D341Med (cell line): ENCODE measurements at regions not wholly inside any gene's neighbourhood (a gene's known extent, or its start where the extent isn't known, plus 50 kb on each side); places are given as distances from the start of the nearest gene placed in this dataset.
"Not testable (repeated sequence)": the region's sequence is repeated elsewhere in the genome, so short reads cannot be mapped to it uniquely, and the experiment has no call there.

Experiments used
- DNase-seq: peaks from one replicate; pipeline ENCODE4 v3.0.0; 2012; ENCODE audit warnings: low spot score

DNA sequence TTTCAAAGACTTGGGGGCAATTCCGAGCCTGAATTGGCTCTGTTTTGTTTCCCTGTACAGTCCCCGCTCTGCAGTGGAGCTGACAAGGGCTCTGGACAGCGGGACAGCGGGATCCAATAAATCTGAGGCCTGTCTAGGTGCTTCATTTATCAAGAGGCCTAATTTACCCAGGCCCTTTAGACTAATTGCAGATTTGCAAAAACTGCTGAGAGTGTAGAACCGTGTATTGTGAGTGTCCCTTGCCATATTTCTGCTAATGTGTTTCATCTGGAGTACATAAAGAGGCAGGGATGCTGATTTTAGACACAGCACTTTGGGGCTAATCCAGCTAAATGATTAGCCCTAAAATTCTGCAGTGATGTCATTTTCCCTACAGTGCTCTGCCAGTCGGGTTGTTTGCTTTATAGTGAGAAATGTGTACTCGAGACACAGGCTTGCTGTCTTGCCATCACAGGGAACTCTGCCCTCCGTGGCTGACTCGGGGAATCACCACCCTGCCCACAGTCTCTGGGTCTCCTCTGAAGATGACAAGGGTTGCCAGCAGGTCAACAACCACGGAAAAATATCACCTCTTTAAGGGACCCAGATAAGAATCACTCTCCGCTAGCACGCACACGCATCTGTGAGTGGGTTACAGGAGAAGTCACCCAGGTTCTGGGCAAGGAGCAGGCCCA, 592.0 kb downstream of the BNC2 start:
- DNase-seq = no peak

DNA sequence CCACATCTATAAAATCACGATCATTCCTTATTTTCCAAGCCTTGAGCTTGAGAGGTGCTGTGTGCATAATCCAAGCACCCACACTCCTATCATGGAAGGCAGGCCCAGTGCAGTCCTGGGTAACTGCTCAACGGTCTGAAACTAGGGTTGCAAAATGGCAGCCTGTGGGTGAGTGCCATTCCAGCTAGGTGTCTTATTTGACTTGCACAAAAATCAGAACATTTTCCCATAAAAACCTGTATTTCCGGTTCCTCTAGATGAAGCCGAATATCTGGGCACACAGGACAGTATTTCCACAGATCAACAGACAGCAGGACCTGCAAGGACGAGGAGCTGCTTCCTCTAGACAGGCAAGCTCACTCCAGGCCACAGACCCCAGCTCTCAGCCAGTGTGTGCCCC, 588.8 kb downstream of the BNC2 start:
- DNase-seq = no peak

DNA sequence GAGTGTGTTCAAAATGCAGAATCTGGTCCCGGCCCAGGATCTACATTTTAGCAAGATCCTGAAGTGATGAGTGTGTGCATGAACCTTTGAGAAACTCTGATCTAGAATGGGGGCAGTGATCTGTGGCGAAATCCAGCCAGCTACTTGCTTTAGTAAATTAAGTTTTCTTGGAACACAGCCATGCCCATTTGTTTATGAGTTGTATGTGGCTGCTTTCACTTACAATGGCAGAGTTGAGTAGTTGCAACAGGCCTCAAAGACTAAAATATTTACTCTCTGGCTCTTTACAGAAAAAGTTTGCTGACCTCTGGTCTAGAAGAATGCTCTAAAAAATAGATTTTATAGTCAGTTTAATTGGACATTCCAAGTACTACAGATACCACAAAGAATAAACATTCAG, 588.3 kb downstream of the BNC2 start:
- no peak for DNase-seq

DNA sequence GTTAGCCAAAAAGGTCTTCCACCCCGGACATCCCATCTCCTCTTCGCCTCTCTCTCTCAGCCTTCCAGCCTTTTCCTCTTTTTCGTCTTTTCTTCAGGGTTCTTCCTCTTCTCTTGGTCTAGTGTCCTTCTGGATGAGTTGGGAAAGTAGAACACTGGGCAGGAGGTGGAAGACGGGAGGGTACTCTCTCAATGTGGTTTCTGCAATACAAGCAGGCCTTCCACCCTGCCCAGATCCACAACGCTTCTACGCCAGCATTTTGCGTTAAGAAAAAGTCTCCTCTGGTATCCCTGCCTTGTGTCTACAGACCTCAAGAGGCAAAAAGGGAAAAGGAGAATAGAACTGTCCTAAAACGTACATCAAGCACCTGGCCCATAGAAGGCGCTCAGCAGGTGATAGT, 587.8 kb downstream of the BNC2 start:
- no peak for DNase-seq

DNA sequence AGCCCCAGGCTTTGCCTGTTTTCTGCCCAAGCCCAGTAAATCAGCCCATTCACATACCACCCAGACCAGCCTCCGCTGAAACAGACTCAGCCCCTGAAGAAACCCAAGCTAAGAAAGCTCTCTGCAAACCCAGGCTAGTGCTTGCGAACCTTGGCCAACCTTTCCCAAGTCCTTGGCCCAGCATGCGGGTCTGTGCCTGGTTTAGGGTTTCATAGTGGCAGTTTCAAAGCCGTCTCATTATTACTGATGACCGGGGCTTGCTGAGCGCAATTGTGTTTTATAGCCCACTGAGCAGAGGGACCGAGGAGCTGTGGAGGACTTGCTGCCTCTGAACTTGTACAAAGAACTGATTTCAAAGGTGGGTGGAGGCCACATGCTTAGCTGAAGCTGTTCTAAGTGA, 584.3 kb downstream of the BNC2 start:
- DNase-seq = no peak

DNA sequence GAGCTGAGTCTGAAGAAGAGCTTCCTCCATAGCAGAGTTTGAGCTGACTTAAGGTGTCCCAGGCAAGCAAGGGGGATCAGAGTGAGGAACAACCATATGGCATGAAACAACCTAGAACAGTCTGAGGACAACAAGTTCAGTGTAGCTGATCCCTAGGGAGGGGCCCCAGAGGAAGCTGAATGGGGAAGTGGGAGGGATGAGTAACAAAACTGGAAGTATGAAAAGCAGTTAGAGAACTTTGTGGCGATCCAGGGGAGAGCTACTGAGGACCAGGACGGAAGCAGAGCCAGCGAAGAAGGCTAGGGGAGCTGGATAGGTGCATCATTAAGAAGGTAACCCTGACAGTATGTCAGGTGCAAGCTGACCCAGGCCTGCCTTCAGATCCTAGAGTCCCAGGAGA, 580.8 kb downstream of the BNC2 start:
- no peak for DNase-seq

DNA sequence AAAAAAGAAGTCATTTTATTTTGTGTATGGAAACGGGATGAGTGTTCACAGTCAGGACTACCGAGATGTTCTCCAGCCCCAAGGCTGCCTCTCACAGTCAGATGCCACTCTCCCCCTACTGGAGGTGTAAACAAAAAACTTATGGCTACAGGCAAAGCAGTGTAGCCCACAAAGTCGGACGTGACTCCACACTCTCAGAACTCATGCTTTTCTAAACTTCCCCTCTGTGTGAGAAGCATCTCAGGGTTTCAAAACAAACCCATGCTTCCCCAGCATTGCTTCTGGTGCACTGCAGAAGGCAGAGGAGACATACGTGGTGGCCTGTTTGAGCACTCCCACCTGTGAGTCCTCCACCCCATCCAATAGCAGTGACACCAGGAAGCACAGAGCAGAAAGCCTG, 580.3 kb downstream of the BNC2 start:
- no peak for DNase-seq

DNA sequence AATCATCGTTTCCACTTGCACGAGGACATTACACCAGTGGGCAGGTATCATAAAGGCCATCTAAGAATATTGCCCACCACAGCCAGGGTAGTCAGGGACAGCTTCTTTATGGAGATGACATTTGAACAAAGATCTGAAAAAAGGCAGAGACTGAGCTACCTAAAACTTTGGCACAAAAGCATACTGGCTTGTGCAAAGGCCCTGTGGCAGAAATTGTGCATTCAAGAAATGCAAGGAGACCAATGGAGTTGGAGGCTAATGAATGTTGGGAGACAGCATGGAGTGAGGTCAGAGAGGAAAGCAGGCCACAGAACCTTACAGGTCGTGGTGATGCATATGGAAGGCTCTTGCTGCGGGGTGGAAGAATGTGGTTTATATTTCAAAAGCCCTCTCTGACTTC, 578.5 kb downstream of the BNC2 start:
- no peak for DNase-seq

DNA sequence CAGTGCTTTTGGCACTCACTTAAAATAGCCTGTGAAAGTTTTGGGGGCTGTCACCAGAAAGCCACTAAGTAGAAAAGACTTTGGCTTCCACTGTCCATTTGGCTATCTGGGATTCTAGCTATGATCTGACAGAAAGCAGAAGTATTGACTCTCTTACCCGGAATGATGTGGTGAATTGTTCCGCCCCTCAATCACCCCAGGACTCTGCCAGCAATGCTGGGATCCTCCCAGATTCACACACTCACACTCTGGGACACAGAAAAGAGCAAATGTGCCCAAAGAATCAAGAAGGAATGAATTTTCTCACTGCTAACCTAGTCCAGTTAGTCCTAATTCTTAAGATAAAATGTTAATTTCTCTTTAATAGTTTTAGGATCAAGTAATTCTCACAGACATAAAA, 576.9 kb downstream of the BNC2 start:
- DNase-seq = no peak

DNA sequence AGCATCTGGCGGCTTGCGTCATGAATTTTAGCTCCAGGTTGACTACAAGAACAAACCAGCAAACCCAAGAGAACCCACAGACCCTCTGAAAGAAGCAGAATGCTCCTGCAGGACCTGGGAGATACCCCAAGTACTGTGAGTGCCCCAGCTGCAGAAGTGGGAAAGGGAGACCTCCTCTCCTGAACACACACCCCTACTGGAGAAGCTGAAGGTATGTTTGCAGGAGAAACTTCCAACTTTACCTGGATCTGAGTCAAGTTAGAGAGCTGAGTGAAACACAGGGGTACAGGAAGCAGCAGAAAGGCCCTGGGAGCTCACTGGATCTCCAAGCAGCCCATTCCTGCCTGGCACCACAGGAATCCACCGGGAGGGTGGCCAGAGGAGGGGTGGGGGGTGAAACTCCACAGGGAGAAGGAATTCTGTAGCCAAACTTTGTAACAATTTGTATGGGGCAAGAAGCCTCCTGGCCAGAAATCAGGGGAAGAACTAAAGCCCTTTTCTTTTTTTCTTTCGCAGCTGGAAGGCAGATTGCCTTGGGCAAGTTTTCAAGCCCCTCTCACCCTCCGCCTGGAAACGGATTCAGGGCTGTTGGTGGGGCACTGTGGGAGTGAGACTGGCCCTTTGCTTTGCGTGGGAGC, 576.2 kb downstream of the BNC2 start:
- DNase-seq = no peak

DNA sequence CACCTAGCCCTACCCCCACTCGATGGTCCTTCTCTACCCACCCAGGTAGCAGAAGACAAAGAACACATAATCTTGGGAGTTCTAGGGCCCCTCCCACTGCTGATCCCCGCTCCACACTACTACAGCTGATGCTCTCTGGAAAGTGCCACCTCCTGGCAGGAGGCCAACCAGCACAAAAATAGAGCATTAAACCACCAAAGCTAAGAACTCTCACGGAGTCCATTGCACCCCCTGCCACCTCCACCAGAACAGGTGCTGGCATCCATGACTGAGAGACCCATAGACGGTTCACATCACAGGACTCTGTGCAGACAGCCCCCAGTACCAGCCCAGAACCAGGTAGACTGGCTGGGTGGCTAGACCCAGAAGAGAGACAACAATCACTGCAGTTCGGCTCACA, 575.5 kb downstream of the BNC2 start:
- DNase-seq = not testable (repeated sequence)

DNA sequence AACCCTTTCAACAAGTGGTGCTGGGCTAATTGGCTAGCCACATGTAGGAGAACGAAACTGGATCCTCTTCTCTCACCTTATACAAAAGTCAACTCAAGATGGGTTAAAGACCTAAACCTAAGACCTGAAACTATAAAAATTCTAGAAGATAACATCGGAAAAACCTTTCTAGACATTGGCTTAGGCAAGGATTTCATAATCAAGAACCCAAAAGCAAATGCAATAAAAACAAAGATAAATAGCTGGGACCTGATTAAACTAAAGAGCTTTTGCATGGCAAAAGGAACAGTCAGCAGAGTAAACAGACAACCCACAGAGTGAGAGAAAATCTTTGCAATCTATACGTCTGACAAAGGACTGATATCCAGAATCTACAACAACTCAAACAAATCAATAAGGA, 571.1 kb downstream of the BNC2 start:
- not testable (repeated sequence) for DNase-seq

DNA sequence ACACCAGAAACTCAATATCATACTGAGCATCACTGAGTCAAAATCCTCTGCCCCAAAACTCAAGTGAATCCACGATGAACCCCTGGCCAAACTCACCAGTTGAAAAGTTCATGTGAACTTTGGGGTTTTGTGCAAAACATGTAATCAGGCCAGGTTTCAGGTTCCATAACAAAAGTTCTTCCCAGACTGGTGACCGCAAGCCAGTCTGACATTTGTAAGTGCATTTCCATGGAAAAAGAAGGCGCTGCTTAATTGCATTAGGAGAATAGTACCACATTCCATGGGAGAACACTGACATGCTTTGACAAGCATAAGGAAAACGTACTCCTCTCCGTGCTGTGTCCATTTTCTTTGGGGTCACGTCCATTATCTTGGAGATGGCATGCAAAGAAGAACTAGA, 567.0 kb downstream of the BNC2 start:
- DNase-seq = no peak

DNA sequence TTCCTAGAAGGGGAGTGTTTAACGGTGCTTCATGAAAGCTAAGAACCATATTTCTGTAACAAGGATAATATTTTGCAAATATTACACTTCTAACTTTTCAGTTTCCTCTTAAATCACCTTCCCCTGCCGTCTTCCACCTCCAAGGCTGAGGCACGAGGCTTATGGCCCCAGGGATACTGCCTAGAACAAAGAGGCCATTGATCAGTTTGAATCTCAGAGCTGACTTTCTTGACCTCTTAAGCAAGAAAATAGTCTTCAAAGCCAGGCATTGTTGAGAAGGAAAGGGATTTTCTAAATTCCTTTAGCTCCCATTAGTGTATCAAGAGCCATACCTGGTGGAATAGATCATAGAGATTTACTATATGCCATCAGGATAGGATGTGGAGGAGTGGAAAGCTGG, 566.2 kb downstream of the BNC2 start:
- DNase-seq = no peak

DNA sequence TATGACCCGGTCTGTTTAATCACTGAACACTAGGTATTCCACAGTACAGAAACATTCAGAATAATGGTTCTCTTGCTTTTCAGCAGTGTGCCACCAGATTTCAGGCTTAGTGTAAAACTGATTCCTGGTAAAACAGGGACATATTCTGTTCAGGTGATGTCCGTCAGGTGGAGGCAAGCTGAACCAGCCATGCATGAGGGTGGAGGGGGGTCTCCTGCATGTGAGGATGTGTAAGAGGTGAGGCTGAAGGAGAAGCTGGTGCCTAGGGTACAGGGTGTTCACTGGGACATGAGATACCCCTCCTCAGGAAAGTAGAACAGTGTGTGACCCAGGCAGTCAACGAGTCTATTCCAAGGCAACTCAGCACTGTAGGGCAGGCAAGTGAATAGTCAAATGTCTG, 563.9 kb downstream of the BNC2 start:
- DNase-seq = no peak

DNA sequence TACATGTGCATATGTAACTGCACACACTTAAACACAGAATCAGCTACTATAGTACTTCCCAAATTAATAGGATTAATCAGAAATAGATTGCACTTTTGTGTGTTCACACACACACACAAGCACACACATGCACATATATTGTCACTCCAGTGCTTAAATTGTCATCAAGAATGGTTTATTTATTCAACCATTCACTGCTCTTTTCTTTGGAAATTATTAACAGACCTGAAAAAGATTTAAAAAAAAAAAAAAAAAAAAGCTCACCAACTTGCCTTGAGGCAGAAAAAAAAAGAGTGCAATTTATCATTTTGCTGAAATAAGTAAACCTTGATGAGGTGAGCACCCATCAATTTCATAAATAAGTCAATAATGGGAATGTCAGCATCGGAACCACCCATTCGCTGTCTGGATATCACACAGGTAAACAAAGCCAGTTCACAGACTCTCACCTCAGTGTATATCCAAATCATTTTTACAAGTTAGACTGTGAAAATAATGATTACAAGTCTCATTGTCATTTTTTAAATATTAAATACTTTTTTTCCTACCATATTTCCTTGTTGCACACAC, 562.8 kb downstream of the BNC2 start:
- DNase-seq = no peak

DNA sequence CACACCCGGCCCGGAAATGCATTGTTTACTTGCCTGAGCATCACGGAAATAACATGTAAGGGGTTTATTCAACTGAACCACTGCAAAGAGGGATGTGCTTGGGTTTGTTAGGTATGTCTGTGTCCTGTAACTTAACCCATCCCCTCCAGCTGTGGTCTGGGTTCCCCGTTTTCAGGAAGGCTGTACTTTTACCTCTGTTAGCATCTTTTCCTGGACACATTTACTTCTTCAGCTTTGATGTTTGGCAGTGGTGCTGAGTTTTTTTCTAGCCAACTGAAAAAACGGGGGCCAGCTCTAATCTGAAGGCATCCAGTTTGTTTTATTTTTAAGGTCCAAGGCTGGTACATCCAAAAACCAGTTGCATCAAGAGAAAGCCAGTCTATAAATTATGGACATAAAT, 561.8 kb downstream of the BNC2 start:
- no peak for DNase-seq

DNA sequence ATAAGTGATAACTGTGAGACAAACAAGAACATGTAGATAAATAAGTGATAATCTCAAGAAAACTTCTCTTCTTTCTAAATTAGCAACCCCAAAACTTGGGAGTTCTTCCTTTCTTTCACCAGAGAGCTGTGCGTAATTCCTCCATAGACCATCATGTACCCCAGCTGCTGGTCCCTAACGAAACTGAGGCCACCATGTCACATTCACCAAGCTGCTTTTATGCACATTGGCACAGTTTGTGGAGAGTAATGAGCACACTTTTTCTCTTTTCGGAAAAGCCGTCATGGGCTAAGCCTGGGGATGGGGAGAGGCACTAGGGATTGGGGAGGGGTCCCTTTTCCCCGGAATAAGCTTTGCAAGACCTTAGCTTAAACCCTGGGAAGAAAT, 561.4 kb downstream of the BNC2 start:
- no peak for DNase-seq

DNA sequence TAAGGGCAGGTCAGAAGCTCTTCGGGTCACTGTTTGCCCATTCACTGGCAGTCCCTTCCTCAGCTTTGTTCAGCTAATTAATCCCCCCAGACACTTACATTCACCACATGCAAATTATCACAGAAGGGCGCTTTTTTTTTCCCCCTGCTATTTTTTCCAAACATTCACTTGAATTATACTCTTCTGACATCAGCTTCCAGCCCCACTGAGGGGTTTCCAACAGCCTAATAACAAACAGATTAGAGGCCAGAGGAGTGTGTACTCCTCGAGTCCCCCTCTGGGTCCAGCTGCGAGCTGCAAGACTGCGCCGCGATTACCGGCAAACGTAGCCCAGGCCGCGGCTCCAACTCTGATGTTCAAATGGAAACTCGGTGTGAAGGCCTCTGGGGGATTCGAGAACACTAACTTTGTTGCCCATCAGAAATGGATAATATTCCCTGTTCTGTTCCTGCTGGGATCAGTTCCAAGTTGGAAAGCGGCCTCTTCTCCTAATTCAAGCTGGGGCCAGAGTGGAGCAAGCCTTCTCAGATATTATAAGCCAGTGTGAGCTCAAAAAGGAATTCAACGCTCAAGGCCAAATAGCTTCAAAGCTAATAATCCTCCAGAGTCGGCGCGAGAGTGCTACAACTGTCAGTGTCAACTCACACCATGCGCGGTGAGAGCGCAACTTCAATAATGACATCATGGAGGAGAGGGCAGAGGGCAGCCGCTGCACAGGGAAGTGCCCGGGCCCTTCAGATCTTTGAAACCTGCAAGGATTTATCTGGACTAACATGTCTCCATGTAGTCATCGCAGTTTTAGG, 560.8 kb downstream of the BNC2 start:
- no peak for DNase-seq

DNA sequence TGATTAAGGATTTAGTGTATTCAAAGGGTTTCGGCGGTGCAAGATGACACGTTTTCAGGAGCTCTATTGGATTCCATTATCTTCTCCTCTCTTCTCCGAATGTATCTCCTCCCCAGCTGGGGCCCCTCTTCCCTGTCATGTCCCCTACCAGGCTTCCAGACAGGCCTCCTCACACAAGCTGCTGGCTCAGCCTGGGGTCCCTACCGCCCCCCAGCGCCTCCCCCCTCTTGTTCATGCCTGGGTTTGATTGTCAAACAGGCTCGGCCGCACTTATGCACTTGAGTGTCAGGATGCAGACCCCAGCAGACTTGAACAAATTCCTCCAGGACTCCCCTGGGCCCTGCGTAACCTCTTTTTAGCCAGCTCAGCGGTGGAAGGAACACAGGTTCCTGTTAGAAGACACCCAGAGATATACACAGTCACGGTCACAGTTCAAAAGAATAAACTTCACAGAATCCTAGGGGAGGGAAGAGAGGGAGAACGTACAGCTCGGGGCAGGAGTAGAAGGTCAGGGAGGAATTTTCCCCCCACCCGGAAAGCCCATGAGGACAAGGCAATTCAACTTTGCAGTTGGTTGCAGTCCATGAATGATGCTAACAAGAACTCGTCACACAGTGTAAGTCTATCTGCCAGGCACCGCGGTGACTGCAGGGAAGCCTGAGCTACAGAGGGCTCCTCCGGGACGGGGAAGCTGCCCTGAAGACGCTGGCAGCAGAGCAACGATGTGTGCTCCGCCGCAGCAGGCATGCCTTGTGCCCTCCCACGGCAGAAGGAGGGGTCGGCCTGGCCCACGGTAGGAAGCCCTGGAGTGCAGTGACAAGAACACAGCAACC, 560.0 kb downstream of the BNC2 start:
- no peak for DNase-seq

DNA sequence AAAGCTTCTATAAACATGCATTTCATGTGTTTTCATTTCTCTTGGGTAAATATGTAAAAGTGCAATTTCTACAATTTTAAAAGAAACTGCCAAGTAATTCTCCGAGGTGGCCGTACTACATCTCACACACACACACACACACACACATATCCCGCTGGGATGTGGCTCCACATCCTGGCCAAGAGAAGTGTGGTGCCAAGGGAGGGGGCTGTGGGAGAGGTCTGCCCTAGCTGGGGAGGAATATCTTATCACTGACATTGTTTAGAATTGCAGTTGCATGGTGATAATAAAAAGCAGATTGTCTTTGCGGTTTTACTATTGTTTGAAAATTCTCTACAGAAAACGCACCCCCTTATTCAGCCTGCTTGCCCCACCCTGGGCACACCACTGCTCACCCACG, 558.4 kb downstream of the BNC2 start:
- no peak for DNase-seq

DNA sequence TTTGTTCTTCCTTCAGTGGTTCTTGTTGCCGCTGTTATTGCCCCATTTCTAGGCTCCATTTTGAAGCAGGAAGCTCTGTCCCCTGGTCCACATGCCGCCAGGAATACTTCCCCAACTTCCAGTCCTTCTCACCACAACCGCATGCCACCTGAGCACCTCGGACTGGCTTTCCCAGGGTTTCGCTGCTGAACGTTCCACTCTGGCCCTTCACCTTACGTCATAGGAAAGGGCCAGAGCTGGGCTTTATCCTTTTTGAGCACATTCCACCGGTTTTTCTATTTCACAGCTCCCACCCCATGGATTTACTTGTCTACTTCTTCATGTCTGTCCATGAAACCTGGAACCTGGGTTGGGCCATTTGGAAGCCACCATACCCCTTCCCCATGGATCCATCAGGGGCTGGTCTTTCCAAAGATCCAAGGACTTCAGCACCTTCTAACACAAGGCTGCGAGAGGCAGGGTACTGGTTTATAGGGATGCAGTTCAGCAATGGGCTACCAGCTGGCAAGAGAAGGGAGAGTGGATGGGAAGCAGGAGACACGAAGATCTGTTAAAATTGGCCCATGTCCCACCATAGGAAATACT, 557.4 kb downstream of the BNC2 start:
- no peak for DNase-seq
